Ectodermal cell (in vitro differentiated cells): ENCODE measurements at regions not wholly inside any gene's neighbourhood (a gene's known extent, or its start where the extent isn't known, plus 50 kb on each side); places are given as distances from the start of the nearest gene placed in this dataset.
"Not testable (repeated sequence)": the region's sequence is repeated elsewhere in the genome, so short reads cannot be mapped to it uniquely, and the experiment has no call there.

Experiments used
- H3K27ac ChIP-seq: 2 replicates; pipeline ENCODE4 v1.7.0; 2013; ENCODE audit warnings: mild to moderate bottlenecking, low read depth, low read length; ENCODE audit not compliant: insufficient read depth, poor library complexity, severe bottlenecking
- H3K27me3 ChIP-seq: 2 replicates; pipeline ENCODE4 v1.7.0; 2013; ENCODE audit warnings: mild to moderate bottlenecking, low read length; ENCODE audit not compliant: insufficient read depth, control insufficient read depth, poor library complexity, severe bottlenecking
- H3K36me3 ChIP-seq: one replicate; pipeline ENCODE4 v1.7.0; 2013; ENCODE audit warnings: low read length; ENCODE audit not compliant: control insufficient read depth, insufficient read depth
- H3K4me1 ChIP-seq: one replicate; pipeline ENCODE4 v1.7.0; 2013; ENCODE audit warnings: low read length; ENCODE audit not compliant: control insufficient read depth, insufficient read depth
- H3K4me3 ChIP-seq: 2 replicates; pipeline ENCODE4 v1.7.0; 2013; ENCODE audit warnings: low read depth, low read length, control low read depth; ENCODE audit not compliant: insufficient read depth
- H3K9me3 ChIP-seq: 2 replicates; pipeline ENCODE4 v1.7.0; 2013; ENCODE audit warnings: mild to moderate bottlenecking, low read length, moderate library complexity; ENCODE audit not compliant: control insufficient read depth
- WGBS, 2 experiments: methylation state at CpG; one replicate each; pipeline ENCODE4 v1.1.7; 2013; ENCODE audit warnings: missing lambda C conversion rate in 2 of 2; 5-methylcytosine and 5-hydroxymethylcytosine counted together

GRCh38 chr15:23773093-23773492 is 86.0 kb upstream of the NDN start:
- H3K4me3 ChIP-seq = no peak overlapping the region
- H3K27me3 ChIP-seq = no peaks in the 10 kb centered on the region
- no peaks in the 10 kb centered on the region for H3K4me1 ChIP-seq
- H3K36me3 ChIP-seq = no peaks in the 10 kb centered on the region
- peaks cover 2% of the 10 kb centered on the region for H3K9me3 ChIP-seq
- no peak overlapping the region for H3K27ac ChIP-seq

GRCh38 chr15:23787346-23788105 is 100.4 kb upstream of the NDN start:
- Histone ChIP-seq H3K36me3 (no peaks in the 10 kb centered on the region), H3K27me3 (no peaks in the 10 kb centered on the region), H3K9me3 (peaks cover 2% of the 10 kb centered on the region), H3K4me3 (no peak overlapping the region), H3K4me1 (no peaks in the 10 kb centered on the region), H3K27ac (peak overlapping the region; percentile 78)
- 38% methylated on average over 2 of the region's 2 CpGs for WGBS, 2 experiments

GRCh38 chr15:23793191-23793680 is 106.1 kb upstream of the NDN start:
- no peaks in the 10 kb centered on the region for H3K4me1 ChIP-seq
- H3K9me3 ChIP-seq = no peaks in the 10 kb centered on the region
- H3K36me3 ChIP-seq = no peaks in the 10 kb centered on the region
- 83 to 85% methylated on average over 6 of the region's 6 CpGs for WGBS, 2 experiments
- H3K27me3 ChIP-seq = no peaks in the 10 kb centered on the region
- H3K27ac ChIP-seq = no peak overlapping the region
- H3K4me3 ChIP-seq = no peak overlapping the region

GRCh38 chr15:23797747-23798446 is 110.8 kb upstream of the NDN start:
- Histone ChIP-seq H3K27me3 (no peaks in the 10 kb centered on the region), H3K4me3 (no peak overlapping the region), H3K9me3 (peaks cover 3% of the 10 kb centered on the region), H3K4me1 (no peaks in the 10 kb centered on the region), H3K27ac (no peak overlapping the region), H3K36me3 (no peaks in the 10 kb centered on the region)
- 81 to 83% methylated on average over 22 of the region's 22 CpGs for WGBS, 2 experiments

- whole genome bisulfite sequencing, 2 experiments = 78 to 85% methylated on average over 2 of the region's 2 CpGs
- Histone ChIP-seq H3K4me3 (no peak overlapping the region), H3K9me3 (peaks cover 3% of the 10 kb centered on the region), H3K27ac (no peak overlapping the region), H3K36me3 (no peaks in the 10 kb centered on the region), H3K4me1 (no peaks in the 10 kb centered on the region), H3K27me3 (no peaks in the 10 kb centered on the region)
Measured at GRCh38 chr15:23801881-23802280, 114.8 kb upstream of the NDN start.

GRCh38 chr15:23802896-23803435 is 115.9 kb upstream of the NDN start:
- 90% methylated on average over 37 of the region's 37 CpGs for WGBS, 2 experiments
- not testable (repeated sequence) for H3K4me1 ChIP-seq

GRCh38 chr15:23806980-23807379 is 119.9 kb upstream of the NDN start:
- H3K27ac ChIP-seq = no peak overlapping the region
- H3K36me3 ChIP-seq = no peaks in the 10 kb centered on the region
- H3K4me1 ChIP-seq = no peaks in the 10 kb centered on the region
- no peaks in the 10 kb centered on the region for H3K27me3 ChIP-seq
- H3K4me3 ChIP-seq = no peak overlapping the region
- peaks cover 3% of the 10 kb centered on the region for H3K9me3 ChIP-seq
- WGBS, 2 experiments = 57 to 63% methylated on average over 3 of the region's 3 CpGs

More at GRCh38 chr15:23802896-23803435, 115.9 kb upstream of the NDN start:
- not testable (repeated sequence) for H3K27me3 ChIP-seq, H3K9me3 ChIP-seq, H3K27ac ChIP-seq, H3K4me3 ChIP-seq, H3K36me3 ChIP-seq

GRCh38 chr15:23823508-23823907 is 136.4 kb upstream of the NDN start:
- H3K27me3 ChIP-seq = no peaks in the 10 kb centered on the region
- H3K36me3 ChIP-seq = no peaks in the 10 kb centered on the region
- peaks cover 5% of the 10 kb centered on the region for H3K9me3 ChIP-seq
- no peak overlapping the region for H3K27ac ChIP-seq
- H3K4me1 ChIP-seq = no peaks in the 10 kb centered on the region
- 81 to 82% methylated on average over 7 of the region's 7 CpGs for WGBS, 2 experiments
- H3K4me3 ChIP-seq = no peak overlapping the region

GRCh38 chr15:23828786-23829185 is 141.7 kb upstream of the NDN start:
- Histone ChIP-seq H3K4me3 (no peak overlapping the region), H3K27me3 (no peaks in the 10 kb centered on the region), H3K27ac (no peak overlapping the region), H3K36me3 (no peaks in the 10 kb centered on the region), H3K4me1 (no peaks in the 10 kb centered on the region), H3K9me3 (peaks cover 3% of the 10 kb centered on the region)
- 62 to 71% methylated on average over 1 of the region's 1 CpG for WGBS, 2 experiments

- WGBS, 2 experiments = 89 to 100% methylated on average over 1 to 2 of the region's 2 CpGs
- Histone ChIP-seq H3K36me3 (no peaks in the 10 kb centered on the region), H3K9me3 (no peaks in the 10 kb centered on the region), H3K4me3 (no peak overlapping the region), H3K4me1 (no peaks in the 10 kb centered on the region), H3K27me3 (no peaks in the 10 kb centered on the region), H3K27ac (no peak overlapping the region)
Measured at GRCh38 chr15:23835953-23836352, 148.8 kb upstream of the NDN start.
